ENCODE measurements at regions not wholly inside any gene's neighbourhood (a gene's known extent, or its start where the extent isn't known, plus 50 kb on each side); places are given as distances from the start of the nearest gene placed in this dataset.

GRCh38 chr3:154898443-154898842, 181.7 kb upstream of the MME start:
- no peak overlapping the region for H3K4me3 ChIP-seq (ENCODE audit: low read length)
- DNase-seq (ENCODE audit: low read depth), result no peak
- no peak for TF ChIP-seq CTCF (IDR thresholded peaks at IDR 0.05; ENCODE audit: insufficient read depth, low read depth, low read length, missing control alignments)

GRCh38 chr3:154893813-154894212, 186.3 kb upstream of the MME start:
- DNase-seq (ENCODE audit: low read depth), result no peak
- no peak for TF ChIP-seq CTCF (IDR thresholded peaks at IDR 0.05; ENCODE audit: insufficient read depth, low read depth, low read length, missing control alignments)
- no peak overlapping the region for H3K4me3 ChIP-seq (ENCODE audit: low read length)

GRCh38 chr3:154889227-154889634, 190.9 kb upstream of the MME start:
- no peak for TF ChIP-seq CTCF (IDR thresholded peaks at IDR 0.05; ENCODE audit: insufficient read depth, low read depth, low read length, missing control alignments)
- H3K4me3 ChIP-seq (ENCODE audit: low read length), result no peak overlapping the region
- DNase-seq (ENCODE audit: low read depth), result no peak

- no peak for TF ChIP-seq CTCF (IDR thresholded peaks at IDR 0.05; ENCODE audit: insufficient read depth, low read depth, low read length, missing control alignments)
- H3K4me3 ChIP-seq (ENCODE audit: low read length), result no peak overlapping the region
- DNase-seq (ENCODE audit: low read depth), result no peak
Observed at GRCh38 chr3:154887869-154888268, 192.2 kb upstream of the MME start.

DNA sequence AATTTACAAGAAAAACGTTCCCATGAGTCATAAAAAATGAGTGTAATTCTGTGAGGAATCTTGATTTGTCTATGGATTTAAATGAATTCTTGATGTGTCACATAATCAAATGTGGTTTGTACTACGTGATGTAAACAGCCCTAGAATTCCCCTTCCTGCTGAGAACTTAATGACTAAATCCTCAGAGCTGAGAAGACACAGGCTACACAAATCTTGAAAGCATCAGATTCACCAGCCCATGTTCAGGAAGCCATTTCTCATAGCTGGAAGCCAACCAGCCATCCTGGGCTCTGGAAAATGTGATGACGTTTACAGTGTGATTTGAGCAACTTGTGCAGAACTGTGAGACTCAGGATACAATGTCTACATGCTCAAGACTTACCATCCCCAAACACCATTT, 193.7 kb upstream of the MME start:
- no peak for TF ChIP-seq CTCF (IDR thresholded peaks at IDR 0.05; ENCODE audit: insufficient read depth, low read depth, low read length, missing control alignments)
- DNase-seq (ENCODE audit: low read depth), result peak; percentile 92
- H3K4me3 ChIP-seq (ENCODE audit: low read length), result no peak overlapping the region

- H3K4me3 ChIP-seq (ENCODE audit: low read length), result no peak overlapping the region
- TF ChIP-seq CTCF (IDR thresholded peaks at IDR 0.05; ENCODE audit: insufficient read depth, low read depth, low read length, missing control alignments), result no peak
- no peak for DNase-seq (ENCODE audit: low read depth)
Observed at GRCh38 chr3:154885418-154885817, 194.7 kb upstream of the MME start.

- no peak for DNase-seq (ENCODE audit: low read depth)
- no peak for TF ChIP-seq CTCF (IDR thresholded peaks at IDR 0.05; ENCODE audit: insufficient read depth, low read depth, low read length, missing control alignments)
- H3K4me3 ChIP-seq (ENCODE audit: low read length), result no peak overlapping the region
Observed at GRCh38 chr3:154884952-154885351, 195.2 kb upstream of the MME start.

Data from epithelial cell of esophagus (primary cell).